Posterior vena cava (tissue), 2 donors: ENCODE measurements at regions not wholly inside any gene's neighbourhood (a gene's known extent, or its start where the extent isn't known, plus 50 kb on each side); places are given as distances from the start of the nearest gene placed in this dataset.
"Not testable (repeated sequence)": the region's sequence is repeated elsewhere in the genome, so short reads cannot be mapped to it uniquely, and the experiment has no call there.

Experiments
- DNase-seq: peaks from one replicate; pipeline ENCODE4 v3.0.0-alpha.2; 2020; ENCODE audit warnings: low spot score
- intact Hi-C, 2 donors: fragments of 100-400 bp; cut with DNase I; formaldehyde crosslinking; loops; one replicate each; pipeline versions ENCODE4 v1.14.1 to v1.14.2; 2022 to 2023
- donor health status: DM: yes; HTN: yes; CAD: no.
- donor health status: DM: yes; HTN: yes; CAD: no.

DNA sequence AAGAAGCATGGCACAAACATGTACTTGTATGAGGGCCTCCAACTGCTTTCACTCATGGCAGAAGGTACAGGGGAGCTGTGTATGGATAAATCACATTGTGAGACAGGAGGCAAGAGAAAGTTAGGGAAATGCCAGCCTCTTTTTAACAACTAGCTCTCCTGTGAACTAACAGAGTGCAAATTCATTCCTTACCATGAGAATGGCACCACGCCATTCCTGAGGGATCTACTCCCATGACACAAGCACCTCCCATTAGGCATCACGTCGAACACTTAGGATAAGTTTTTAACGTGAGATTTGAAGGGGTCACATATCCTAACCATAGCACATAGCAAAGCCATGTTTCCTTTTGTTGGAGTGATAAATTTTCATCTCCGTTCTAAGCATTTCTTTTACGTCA lies 747.2 kb upstream of the CHD1 start:
- intact Hi-C loops = no loop called here
- DNase-seq = no peak

DNA sequence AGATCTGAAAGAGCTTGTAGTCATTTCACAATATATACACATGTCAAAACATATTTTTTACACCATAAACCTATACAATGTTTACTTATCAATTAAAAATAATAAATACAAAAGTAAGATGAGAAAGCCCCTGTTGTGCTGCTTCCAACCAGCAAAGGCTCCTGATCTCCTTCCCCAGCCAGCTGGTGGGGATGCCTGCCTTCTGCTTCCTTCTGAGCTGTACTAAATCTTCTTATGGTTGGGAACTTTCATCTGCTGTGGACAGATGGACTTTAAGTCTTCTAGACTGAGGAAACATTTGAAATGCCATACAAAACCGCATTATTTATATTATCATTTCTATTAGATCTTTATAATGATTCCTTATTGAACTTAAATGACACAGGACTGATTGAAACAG lies 745.3 kb upstream of the CHD1 start:
- intact Hi-C loops = no loop called here
- DNase-seq = no peak

DNA sequence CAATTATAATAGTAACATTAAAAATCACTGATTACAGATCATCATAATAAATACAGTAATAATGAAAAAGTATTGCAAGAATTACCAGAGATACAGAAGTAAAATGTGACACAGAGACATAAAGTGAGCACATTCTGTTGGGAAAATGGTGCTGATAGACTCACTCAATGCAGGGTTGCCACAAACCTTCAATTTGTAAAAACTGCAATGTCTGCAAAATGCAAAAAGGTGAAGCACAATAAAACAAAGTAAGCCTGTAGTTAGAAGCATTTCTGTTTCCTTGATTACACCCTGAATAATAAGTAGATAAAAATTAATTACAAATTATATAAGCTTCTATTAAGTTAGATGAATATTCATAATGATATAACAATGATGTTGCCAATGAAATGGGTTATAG lies 736.2 kb upstream of the CHD1 start:
- intact Hi-C loops = no loop called here
- no peak for DNase-seq

DNA sequence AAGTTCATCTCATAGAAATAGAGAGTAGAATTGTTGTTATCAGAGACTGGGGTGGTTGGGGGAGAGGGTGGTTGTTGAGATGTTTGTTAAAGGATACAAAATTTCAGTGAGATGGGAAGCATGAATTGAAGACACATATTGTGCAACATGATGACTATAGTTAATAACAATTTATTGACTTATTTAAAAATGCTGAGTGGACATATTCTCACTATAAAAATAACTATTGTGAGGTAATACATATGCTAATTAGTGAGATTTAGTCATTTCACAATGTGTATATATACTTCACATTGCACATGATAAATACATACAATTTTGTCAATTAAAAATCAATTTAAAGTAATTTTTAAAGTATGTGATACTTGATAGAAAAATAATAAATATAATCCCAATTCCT lies 722.5 kb upstream of the CHD1 start:
- no peak for DNase-seq
- intact Hi-C loops = no loop called here

DNA sequence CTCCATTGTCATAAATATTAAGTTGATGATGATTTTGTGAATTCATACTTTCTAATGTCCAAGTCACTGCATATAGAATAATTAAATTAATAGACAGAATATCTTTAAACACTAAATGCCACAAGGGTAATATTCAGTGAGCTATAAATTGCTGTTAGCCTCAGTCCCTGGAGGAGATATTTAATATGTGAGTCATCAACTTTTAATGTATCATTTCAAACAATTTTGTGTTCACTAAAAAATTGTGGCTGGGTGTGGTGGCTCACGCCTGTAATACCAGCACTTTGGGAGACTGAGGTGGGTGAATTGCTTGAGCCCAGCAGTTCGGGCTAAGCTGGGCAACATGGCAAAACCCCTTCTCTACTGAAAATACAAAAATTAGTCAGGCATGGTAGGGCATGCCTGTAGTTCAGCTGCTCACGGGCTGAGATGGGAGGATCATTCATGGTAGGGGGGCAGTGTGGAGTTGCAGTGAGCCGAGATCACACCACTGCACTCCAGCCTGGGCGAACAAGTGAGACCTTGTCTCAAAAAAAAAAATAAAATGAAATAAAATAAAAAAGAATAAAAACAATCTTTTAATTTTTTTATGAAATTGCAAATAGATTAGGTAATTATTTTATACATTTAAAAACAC lies 717.3 kb upstream of the CHD1 start:
- intact Hi-C loops = no loop called here
- peak; percentile 20 for DNase-seq

DNA sequence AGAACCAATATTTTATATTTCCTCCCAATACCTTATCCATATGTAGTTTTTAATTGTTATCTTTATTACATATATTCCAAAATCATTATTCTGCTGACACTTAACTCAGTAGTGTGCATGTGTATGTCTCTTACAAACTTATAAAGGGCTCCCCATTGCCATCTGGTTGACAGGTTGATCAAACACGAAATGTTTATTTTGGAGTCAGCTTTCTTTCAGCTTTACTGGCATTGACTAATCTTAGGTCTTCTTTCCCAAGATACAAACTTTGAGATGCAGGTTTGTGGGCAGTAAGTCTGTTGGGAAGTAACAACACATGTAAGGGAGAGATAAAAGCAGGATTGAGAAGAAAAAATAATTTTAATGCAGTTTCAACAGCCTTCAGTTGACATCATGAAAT lies 716.0 kb upstream of the CHD1 start:
- no peak for DNase-seq
- intact Hi-C loops = no loop called here

DNA sequence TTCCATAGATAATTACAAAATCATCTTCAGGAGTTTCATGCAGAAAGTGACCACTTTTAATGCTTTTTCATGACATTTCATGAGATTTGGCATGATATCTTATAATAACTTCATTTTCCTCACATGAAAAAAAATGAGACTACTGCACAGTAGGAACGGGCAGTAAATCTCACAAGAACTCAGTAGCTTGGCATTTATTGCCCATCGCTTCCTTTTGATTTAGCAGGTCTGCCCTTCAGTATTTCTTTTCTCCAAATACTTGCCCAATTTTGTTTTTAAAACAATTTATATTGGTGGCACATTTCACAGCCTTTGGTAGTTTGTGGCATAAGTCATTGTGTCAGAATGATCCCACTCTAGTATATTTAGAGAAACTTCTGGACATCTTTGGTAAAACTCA lies 711.8 kb upstream of the CHD1 start:
- DNase-seq = no peak
- intact Hi-C loops = no loop called here

DNA sequence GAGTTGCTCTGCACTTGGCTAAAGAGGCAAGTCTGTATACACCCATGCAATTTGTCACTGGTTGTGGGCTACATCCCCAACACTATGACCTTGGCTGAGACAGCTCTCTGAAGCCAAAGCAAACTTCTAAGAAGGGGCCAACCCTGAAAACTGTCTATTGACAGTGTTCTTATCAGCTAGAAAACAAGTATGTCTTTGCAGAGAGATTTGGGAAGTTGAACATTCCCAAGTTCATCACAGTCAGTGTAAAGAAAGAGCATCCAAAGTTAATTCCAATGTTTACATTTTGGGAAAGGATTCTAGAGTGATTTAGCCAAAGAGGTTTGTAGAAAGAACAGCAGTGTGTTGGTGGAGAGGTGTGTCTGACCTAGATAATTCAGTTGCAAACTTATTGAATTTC lies 711.1 kb upstream of the CHD1 start:
- intact Hi-C loops = no loop called here
- no peak for DNase-seq

DNA sequence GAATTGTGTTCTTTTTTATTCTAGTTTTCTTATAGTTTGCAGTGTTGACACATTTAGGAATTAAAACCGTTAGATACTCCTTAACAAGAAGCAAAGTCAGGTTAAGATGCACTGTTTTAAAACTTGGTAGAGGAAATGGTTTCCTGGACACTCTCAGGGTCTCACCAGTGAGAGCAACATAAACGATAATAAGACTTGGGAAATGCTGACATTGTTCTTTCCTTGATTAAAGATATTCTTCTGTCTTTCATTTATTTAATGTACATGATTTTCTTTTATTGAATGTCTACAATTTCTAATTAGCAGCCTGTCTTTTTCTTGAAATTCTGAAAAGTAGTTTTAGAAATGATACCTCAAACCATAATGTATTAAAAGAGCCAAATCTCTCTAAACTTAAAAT lies 707.9 kb upstream of the CHD1 start:
- no peak for DNase-seq
- intact Hi-C loops = no loop called here

DNA sequence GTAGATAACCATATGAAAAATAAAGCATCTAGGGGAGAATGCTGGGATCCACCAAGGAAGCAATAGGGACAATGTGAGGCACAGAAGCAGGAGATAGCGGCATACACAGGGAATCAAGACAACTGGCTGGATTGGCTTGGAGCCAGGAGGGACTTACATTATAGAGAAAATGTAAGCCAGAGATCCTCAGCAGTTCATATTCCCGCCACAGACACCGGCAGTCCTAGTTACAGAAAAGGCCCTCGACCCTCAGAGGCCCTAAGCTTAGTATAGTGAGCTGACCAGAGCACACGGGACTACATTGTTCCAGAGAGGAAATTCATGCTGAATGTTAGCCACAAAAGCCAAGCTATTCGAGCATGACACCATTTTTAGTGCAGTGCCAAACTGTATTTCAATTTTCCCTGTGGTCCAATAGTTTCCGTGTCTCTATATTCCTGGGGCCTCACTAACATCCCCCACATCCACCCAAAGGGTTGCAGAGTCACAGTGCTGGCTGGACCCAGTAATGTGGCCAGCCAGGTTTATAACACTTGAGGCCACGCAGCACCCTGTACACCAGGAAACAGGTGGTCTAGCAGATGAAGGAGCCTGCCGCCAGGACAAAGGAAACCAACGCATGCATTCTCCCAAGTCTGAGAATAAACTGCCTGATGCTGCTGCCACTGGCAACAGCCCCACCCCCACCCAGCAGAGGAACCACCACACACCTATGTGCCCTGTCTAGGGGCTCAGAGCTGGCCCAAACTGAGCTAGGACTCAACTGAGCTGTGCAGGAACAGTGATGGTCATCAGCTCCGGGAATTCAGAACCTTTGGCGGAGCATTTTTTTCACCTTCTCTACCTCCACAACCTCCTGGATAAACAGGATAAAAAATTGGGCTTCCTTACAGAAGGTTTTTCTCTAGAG lies 693.2 kb upstream of the CHD1 start:
- no peak for DNase-seq
- intact Hi-C loops = no loop called here

DNA sequence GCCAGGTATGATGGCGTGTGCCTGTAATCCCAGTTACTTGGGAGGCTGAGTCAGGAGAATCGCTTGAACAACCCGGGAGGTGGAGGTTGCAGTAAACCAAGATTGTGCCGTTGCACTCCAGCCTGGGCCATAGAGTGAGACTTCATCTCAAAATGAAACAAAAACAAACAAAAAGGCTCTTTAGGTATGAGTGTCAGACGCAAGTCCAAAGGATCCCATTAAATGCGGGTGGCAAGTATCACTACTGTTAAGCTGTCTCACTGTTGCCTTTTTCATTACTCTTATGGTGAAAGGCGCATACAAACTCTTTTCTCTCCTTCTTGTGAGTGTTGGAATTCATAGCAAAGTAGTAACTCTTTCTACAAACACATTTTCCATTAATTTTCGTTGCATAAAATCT lies 688.5 kb upstream of the CHD1 start:
- DNase-seq = no peak
- intact Hi-C loops = no loop called here

DNA sequence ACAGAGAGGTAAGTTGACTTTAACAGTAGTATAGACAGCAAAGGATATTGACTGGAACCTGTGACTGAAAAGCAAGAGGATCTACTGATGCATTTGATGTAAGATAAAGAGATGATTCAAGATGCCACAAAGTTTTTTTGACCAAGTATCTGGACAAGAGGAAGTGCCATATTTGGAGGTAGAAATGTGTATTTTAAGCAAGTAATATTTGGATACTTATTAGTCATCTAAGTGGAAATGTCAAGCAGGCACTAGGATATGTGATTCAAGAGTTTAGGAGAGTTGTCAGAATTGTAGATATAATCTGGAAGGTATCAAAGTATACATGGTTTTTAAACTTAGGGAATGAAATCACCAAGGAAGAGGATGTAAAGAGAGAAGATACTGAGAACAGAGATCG lies 686.1 kb upstream of the CHD1 start:
- DNase-seq = no peak
- intact Hi-C loops = no loop called here

DNA sequence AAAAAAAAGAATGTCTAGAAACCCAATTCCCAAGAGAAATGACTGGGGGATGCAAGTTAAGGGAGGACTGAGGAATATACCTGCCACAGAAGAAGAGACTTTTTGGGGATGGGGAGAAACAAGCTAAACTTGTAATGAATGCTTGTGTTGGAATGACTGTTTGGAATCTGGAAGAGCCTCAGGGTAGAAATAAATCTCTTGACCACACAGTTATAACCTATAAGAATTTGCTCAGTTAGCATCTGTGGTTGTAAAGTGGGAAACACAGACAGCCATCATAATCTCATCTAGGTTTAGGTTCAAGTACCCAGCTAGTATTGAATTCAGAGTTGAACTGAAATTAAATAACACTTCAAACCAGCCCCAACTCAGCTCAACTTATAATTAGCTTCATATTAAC lies 678.3 kb upstream of the CHD1 start:
- intact Hi-C loops = no loop called here
- DNase-seq = no peak

DNA sequence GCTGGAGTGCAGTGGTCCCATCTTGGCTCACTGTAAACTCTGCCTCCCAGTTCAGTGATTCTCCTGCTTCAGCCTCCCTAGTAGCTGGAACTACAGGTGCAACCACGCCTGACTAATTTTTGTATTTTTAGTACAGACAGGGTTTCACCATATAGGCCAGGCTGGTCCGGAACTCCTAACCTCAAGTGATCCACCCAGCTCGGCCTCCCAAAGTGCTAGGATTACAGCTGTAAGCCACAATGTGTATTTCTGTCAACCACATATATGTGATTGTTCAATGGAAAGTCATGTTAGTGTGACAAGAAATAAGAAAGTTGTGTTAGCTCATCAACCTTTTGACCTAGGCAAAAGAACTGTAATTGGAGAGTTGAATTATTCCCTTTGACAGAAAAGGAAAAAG lies 677.1 kb upstream of the CHD1 start:
- intact Hi-C loops = no loop called here
- no peak for DNase-seq

DNA sequence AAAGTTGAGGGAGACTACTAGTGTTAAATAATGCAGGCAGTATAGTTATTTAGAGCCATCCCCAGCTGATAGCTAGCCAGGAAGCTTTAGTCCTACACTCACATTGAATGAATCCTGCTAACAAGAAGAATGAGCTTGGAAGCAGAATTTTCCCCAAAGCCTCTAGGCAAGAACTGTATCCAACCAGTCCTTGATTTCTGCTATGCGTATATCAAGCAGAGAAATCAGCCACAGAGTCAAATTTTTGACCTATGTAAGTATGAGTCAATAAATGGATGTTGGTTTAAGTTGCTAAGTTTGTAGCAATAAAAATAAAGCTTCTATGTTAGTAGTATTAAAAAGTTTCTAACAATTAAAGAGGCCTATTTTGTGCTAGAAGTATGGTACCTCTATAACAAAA lies 672.1 kb upstream of the CHD1 start:
- no peak for DNase-seq
- intact Hi-C loops = no loop called here

DNA sequence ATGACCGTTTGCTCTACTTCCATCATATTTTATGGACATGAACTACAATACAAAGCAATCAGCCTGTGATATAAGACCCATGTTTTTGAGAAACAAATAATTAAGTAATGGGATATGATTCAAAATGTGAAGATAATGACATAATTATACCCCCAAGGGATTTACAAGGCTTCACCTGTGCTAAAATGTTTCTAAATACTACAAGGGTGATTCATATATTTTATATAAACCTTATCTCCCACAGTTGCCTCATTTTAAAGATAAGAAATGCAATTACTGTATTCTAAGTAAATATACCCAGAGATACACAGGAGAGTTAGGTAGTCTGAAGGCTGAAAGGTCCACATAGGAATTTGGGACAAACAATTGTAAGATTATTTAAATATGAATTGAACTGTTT lies 662.0 kb upstream of the CHD1 start:
- intact Hi-C loops = no loop called here
- DNase-seq = no peak

DNA sequence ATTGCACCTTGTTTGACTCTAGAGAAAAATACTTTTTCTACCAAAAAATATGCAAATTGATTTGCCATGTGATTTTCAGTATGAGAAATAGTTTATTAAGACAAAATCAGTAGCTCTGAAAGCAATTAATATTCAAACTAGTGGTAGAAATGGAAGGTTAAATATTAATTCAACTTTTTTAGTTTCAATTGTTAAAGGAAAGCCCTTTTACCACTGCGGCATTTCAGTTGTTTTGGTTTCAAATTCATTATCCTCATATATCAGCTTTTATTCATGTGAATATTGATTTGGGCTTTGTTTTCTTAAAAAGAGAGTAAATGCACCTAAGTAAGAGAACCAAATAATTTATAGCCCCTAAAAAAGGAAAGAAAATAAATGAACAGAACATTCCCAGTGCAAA lies 660.6 kb upstream of the CHD1 start:
- intact Hi-C loops = no loop called here
- DNase-seq = no peak

DNA sequence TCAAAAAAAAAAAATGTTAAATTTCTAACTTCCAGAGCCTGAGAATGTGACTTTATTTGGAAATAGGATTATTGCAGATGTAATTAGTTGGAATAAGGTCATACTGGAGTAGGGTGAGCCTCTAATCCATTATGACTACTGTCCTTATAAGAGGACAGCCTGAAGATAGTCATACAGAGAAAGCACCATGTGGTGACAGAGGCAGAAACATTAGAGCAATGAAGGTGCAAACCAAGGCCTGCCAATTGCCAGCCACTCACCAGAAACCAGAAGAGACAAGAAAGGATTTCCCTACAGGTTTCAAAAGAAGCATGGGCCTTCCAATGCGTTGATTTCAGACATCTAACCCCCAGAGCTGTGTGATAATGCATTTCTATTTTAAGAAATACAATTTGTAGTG lies 659.2 kb upstream of the CHD1 start:
- intact Hi-C loops = no loop called here
- DNase-seq = no peak

DNA sequence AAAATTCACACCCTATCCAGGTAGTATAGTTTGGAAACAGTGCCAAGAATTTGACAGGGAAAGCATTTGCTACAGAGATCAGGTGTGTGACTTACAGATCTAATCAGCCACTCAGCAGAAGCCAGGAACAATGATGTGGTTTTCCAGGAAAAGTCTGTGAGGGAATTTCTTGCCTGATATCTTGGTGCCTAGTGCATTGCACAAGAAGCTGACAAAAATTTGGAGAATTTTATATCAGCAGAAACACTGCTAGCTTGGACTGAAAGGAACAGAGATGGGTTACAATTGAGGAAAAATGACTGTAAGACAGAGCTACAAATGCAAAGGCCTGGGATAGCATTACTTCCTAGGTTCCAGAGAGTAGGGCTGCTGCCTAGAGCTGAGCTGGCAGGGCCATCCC lies 658.1 kb upstream of the CHD1 start:
- intact Hi-C loops = no loop called here
- DNase-seq = no peak

DNA sequence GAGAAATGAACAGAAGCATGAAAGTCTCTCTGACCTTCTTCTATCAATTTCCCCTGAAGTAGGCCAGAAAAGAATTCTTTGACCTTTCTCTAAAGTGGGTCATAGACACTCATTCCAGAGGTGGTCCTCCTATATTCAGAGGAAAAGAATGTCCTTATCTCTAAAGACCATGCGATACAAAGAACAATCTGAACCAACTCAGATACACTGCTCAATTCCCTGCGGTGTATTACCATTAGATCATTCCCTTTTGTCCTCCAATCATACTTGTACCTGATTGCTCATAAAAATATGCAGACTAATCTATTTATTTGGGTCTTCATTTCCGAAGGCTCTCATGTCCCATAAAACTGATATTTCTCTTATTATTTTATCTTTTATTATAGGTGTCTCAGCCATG lies 652.4 kb upstream of the CHD1 start:
- DNase-seq, intact Hi-C loops: not testable (repeated sequence)

DNA sequence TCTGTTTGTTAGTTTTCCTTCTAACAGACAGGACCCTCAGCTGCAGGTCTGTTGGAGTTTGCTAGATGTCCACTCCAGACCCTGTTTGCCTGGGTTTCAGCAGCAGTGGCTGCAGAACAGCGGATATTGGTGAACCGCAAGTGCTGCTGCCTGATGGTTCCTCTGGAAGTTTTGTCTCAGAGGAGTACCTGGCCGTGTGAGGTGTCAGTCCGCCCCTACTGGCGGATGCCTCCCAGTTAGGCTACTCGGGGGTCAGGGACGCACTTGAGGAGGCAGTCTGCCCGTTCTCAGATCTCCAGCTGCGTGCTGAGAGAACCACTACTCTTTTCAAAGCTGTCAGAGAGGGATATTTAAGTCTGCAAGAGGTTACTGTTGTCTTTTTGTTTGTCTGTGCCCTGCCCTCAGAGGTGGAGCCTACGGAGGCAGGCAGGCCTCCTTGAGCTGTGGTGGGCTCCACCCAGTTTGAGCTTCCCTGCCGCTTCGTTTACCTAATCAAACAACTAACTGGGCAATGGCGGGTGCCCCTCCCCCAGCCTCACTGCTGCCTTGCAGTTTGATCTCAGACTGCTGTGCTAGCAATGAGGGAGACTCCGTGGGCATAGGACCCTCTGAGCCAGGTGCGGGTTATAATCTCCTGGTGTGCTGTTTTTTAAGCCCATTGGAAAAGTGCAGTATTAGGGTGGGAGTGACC lies 634.3 kb upstream of the CHD1 start:
- DNase-seq, intact Hi-C loops: not testable (repeated sequence)
